Peyer's patch (tissue), 4 donors: ENCODE measurements at regions not wholly inside any gene's neighbourhood (a gene's known extent, or its start where the extent isn't known, plus 50 kb on each side); places are given as distances from the start of the nearest gene placed in this dataset.

Source experiments
- DNase-seq, 3 donors: peaks; one replicate each; pipeline ENCODE4 v3.0.0-alpha.2; 2017 to 2019
- H3K27ac ChIP-seq, 4 donors: fragments of 200-600 bp; sonication (generic); one replicate each; pipeline ENCODE4 v1.5.1; 2016 to 2019
- H3K27me3 ChIP-seq, 2 donors: fragments of 200-600 bp; sonication (generic); one replicate each; pipeline ENCODE4 v1.5.1; 2019
- H3K36me3 ChIP-seq, 3 donors: fragments of 200-600 bp; sonication (generic); one replicate each; pipeline ENCODE4 v1.5.1; 2016 to 2019
- H3K4me1 ChIP-seq, 4 donors: fragments of 200-600 bp; sonication (generic); one replicate each; pipeline ENCODE4 v1.5.1; 2016 to 2019
- H3K4me3 ChIP-seq, 4 donors: fragments of 200-600 bp; sonication (generic); 1 replicate in 3 of 4; 2 replicates in 1 of 4; pipeline ENCODE4 v1.5.1; 2016 to 2019; ENCODE audit warnings: mild to moderate bottlenecking in 1 of 4
- H3K9me3 ChIP-seq, 4 donors: fragments of 200-600 bp; sonication (generic); one replicate each; pipeline ENCODE4 v1.5.1; 2016 to 2019; ENCODE audit warnings: mild to moderate bottlenecking in 1 of 4
- POLR2A ChIP-seq, 2 donors: fragments of 450-650 bp; IDR thresholded peaks; one replicate each; pipeline ENCODE4 v1.5.1; 2017; ENCODE audit warnings: antibody characterized with exemption in 2 of 2, mild to moderate bottlenecking in 2 of 2, moderate library complexity in 2 of 2
- TF ChIP-seq, protein P1 (sequence below), 6 experiments: fragments of 450-650 bp in 4 of 6; fragments of 200-600 bp in 2 of 6; sonication (generic) in 1 of 6; IDR thresholded peaks; one replicate each; pipeline ENCODE4 v1.5.1; 2017 to 2019; ENCODE audit warnings: antibody characterized with exemption in 6 of 6, mild to moderate bottlenecking in 3 of 6, moderate library complexity in 1 of 6

DNA sequence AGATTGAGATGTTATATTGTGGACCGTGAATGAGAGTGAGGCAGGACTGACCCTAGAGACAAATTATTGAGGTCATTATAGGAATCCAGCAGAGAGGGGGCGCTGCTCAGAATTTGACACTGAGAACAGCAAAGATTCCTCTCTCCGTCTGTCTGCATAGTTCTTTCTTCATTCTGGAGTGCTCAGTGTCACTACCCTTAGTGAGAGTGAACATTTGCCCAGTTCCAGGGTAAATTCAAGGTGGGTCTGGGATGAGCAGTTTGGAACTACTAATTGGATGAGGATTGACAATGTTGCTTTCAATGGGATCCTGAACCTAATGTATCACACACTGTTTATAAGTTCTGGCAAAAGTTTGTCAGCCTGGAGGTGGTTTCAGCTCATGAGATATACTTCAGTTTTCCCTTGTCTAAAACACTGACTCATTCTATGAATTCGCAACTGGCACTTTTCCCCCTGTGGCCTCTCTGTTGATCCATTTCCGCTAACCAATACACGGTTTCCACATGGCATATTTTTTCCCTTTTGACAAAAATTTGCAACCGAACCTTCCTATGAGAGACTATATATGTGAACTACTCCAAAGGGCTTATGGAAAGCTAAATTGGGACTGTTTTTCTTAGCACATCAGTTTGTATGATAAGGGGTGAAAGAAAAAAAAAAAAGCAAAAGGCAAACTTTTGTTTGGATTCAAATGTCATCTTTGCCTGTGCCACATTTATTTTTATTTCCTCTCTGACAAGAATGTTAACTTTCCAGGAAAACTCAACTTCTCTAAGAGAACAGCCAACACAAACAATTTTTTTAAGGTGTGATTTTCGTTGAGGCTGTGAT lies 1240.7 kb upstream of the WWC1 start:
- no peaks in the 10 kb centered on the region for H3K36me3 ChIP-seq
- no peaks in the 10 kb centered on the region for H3K9me3 ChIP-seq
- H3K4me1 ChIP-seq = no peaks in the 10 kb centered on the region
- H3K27ac ChIP-seq = no peak overlapping the region
- TF ChIP-seq POLR2A (IDR thresholded peaks at IDR 0.05) = no peak
- DNase-seq = no peak
- H3K4me3 ChIP-seq = no peak overlapping the region
- no peaks in the 10 kb centered on the region for H3K27me3 ChIP-seq

DNA sequence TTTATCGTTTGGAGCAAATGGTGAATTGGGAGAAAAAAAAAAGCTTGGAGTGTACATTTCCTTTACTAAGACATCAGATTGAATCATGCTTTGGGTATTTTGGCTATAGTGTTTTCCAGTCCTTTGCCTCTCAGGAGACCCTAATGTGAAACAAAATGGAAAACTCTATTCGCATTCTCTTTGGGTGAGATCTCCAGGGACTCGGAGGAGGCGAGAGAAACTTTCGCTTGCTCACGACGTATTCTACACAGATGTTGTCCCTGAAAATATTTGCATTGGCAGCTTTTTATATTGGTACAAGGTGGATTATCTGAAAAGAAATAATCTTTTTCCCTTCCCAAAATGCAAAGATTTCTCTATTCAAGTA lies 1240.1 kb upstream of the WWC1 start:
- H3K9me3 ChIP-seq = no peaks in the 10 kb centered on the region
- no peaks in the 10 kb centered on the region for H3K4me1 ChIP-seq
- no peaks in the 10 kb centered on the region for H3K36me3 ChIP-seq
- H3K27me3 ChIP-seq = no peaks in the 10 kb centered on the region
- TF ChIP-seq, protein P1, sequence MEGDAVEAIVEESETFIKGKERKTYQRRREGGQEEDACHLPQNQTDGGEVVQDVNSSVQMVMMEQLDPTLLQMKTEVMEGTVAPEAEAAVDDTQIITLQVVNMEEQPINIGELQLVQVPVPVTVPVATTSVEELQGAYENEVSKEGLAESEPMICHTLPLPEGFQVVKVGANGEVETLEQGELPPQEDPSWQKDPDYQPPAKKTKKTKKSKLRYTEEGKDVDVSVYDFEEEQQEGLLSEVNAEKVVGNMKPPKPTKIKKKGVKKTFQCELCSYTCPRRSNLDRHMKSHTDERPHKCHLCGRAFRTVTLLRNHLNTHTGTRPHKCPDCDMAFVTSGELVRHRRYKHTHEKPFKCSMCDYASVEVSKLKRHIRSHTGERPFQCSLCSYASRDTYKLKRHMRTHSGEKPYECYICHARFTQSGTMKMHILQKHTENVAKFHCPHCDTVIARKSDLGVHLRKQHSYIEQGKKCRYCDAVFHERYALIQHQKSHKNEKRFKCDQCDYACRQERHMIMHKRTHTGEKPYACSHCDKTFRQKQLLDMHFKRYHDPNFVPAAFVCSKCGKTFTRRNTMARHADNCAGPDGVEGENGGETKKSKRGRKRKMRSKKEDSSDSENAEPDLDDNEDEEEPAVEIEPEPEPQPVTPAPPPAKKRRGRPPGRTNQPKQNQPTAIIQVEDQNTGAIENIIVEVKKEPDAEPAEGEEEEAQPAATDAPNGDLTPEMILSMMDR (IDR thresholded peaks at IDR 0.05) = no peak
- no peak for TF ChIP-seq POLR2A (IDR thresholded peaks at IDR 0.05)
- H3K27ac ChIP-seq = no peak overlapping the region
- no peak for DNase-seq
- H3K4me3 ChIP-seq = no peak overlapping the region

DNA sequence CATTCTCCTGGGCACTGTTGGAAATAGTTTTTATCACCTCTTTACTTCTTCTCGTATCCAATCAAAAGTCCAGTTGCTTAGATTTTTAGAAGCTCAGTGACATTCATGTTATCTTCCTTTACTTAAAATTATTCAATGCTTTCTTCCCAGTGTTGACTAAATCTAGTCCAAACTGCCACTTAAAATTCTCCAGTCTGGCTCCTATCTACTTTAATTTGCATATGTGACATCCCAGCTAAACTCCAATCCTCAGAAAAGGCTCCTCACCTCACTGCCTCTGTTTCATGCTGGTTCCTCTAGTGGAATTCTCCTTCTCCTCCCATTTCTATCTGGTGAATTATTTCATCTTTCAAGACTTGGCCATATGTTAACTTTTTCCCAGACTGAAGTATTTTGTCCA lies 1238.7 kb upstream of the WWC1 start:
- no peaks in the 10 kb centered on the region for H3K36me3 ChIP-seq
- no peak overlapping the region for H3K27ac ChIP-seq
- no peaks in the 10 kb centered on the region for H3K27me3 ChIP-seq
- no peaks in the 10 kb centered on the region for H3K4me1 ChIP-seq
- TF ChIP-seq, protein P1 (IDR thresholded peaks at IDR 0.05) = no peak
- TF ChIP-seq POLR2A (IDR thresholded peaks at IDR 0.05) = no peak
- H3K9me3 ChIP-seq = no peaks in the 10 kb centered on the region
- no peak for DNase-seq
- H3K4me3 ChIP-seq = no peak overlapping the region

DNA sequence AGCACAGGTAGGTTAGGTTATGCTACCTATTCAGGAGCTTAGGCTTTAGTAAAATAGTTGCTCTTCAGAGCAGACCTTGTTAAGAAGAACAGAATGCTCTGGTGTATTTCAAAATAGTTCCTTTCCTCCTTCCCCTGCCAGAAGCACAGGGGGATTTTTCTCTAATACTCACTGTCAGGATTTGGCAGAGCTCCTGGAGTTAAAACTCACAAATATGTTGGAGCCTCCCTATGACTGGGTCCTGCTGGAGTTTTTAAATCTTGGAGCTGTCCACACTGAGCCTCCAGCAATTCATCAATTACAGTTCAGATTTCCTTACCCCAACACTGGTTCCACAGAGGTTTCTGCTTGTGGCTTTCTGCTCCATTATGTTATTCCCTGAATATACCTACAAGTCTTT lies 1233.8 kb upstream of the WWC1 start:
- Histone ChIP-seq H3K4me1 (no peaks in the 10 kb centered on the region), H3K4me3 (no peak overlapping the region), H3K36me3 (no peaks in the 10 kb centered on the region), H3K27ac (no peak overlapping the region), H3K9me3 (no peaks in the 10 kb centered on the region), H3K27me3 (no peaks in the 10 kb centered on the region)
- DNase-seq = no peak
- no peak for TF ChIP-seq POLR2A (IDR thresholded peaks at IDR 0.05)
- TF ChIP-seq, protein P1 (IDR thresholded peaks at IDR 0.05) = no peak

DNA sequence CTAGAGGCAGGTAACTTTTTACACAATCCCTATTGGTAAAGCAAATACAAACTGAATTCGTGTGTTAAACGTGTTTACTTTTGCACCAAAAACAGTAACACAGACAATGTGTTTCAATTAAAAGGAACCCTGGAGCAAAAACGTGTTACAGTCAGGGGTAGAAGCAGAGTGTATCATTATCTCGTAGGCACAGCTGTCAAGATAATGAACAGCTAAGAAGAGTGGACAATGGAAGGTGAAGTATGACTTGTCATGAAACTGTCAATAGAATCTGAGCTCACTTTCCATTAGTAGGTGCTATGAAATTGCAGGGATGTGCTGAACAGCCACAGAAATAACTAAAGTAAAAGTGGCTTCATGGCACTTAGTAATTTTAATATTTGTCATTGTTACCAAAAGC lies 1229.8 kb upstream of the WWC1 start:
- Histone ChIP-seq H3K27me3 (no peaks in the 10 kb centered on the region), H3K4me3 (no peak overlapping the region), H3K9me3 (no peaks in the 10 kb centered on the region), H3K27ac (no peak overlapping the region), H3K36me3 (no peaks in the 10 kb centered on the region), H3K4me1 (no peaks in the 10 kb centered on the region)
- TF ChIP-seq, protein P1 (IDR thresholded peaks at IDR 0.05) = no peak
- no peak for TF ChIP-seq POLR2A (IDR thresholded peaks at IDR 0.05)
- DNase-seq = no peak

GRCh38 chr5:167063116-167063515 lies 1228.3 kb upstream of the WWC1 start:
- TF ChIP-seq POLR2A (IDR thresholded peaks at IDR 0.05) = no peak
- TF ChIP-seq, protein P1 (IDR thresholded peaks at IDR 0.05) = no peak
- Histone ChIP-seq H3K9me3 (peaks cover 0 to 1% (median 0%) of the 10 kb centered on the region in 4 donors), H3K4me3 (no peak overlapping the region), H3K4me1 (no peaks in the 10 kb centered on the region), H3K27ac (no peak overlapping the region), H3K36me3 (no peaks in the 10 kb centered on the region), H3K27me3 (no peaks in the 10 kb centered on the region)
- no peak for DNase-seq
